Superior temporal gyrus (tissue), 1 donor: ENCODE measurements at regions not wholly inside any gene's neighbourhood (a gene's known extent, or its start where the extent isn't known, plus 50 kb on each side); places are given as distances from the start of the nearest gene placed in this dataset.

Experiments used
- DNase-seq: peaks from one replicate; pipeline ENCODE4 v3.0.0-alpha.2; 2016; ENCODE audit errors: extremely low spot score

DNA sequence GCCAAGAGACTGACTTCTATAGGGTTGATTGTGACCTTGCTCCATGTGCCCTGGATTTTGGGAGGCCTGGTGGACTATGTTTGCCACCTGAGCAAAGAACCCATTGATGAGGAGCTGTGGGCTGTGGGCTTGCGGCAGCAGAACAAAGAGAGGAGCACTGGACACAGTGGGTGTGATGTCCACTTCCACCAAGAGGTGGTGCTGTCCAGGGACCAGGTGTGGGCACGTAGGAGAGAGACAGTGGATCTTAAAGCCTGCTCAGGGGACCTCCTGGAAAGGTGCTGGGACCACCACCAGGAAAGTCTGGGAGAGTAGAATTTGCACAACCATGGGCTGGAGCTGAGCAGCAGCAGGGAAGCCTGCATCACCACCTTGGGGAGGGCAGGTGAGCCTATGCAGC is 106.7 kb upstream of the ETS2 start:
- no peak for DNase-seq

DNA sequence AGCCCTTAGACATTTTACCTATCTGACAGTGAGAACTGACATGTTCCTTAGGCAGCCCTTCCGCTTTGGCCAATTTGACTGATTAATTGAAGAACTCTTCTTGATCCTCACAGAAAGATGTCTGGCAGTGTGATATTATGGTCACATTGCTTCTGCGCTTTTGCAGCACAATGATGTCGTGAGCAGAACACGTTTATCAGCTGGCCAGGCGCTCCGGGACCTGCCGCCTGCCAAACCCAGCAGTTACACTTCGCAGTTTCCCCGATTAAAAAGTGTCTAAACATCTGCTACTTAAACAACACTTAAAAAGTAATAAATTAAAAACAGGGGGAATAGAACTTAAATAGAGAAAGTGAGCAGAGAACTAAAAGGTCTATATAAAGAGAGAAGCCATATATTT is 103.5 kb upstream of the ETS2 start:
- no peak for DNase-seq

DNA sequence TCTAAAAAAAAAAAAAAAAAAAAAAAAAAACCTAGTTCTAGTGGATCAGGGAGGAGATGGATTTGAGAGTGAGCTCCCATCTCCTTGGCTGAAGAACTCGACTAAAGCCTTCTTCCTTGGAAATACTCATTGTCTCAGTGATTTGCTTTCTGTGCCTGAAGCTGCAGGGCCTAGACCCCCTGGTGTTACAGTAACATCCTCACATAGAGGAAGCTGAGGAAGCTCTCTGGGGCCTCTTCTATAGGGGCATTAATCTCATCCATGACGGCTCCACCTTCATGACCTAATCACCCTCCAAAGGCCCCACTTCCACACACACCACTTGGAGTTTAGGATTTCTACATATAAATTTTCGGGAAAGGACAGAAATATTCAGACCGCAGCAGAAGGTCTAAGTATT is 95.9 kb upstream of the ETS2 start:
- DNase-seq, result no peak

DNA sequence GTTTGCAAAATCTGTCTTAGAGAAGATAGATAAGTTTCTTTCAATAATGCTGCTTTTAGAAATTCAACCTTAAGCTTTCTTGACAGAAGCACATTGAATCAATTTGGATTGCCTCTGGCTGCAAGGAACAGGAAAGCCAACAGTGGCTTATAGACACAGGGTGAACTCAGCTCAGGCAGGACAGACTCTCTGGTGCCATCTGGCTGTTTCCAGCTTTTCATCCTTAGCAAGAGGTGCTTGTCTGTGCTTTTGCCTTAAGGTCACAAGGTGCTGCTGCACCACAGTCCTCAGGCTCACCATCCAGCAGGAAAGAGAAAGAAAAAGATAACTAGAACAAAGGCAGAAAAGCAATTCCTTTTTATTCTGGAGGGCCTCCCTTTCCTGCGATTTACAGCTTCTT is 93.7 kb upstream of the ETS2 start:
- DNase-seq, result no peak

DNA sequence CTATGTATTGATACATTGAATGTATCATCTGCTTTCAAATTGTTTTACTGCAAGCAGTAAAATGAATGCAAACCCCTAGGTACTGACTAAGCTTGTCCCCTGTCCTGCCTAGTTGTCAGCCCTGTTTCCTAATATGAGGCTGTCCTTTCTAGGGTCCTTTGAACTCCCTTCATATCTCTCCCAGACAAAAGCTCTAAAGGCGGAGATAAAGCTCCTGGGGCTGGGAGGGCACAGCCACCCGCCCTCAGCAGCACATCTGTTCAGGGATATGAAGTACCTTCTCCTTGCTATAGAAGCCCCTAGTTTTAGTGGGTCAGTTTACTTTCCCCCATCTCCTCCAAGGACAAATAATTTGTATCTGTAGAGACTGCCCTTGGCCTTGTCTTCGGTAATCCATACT is 93.1 kb upstream of the ETS2 start:
- no peak for DNase-seq

DNA sequence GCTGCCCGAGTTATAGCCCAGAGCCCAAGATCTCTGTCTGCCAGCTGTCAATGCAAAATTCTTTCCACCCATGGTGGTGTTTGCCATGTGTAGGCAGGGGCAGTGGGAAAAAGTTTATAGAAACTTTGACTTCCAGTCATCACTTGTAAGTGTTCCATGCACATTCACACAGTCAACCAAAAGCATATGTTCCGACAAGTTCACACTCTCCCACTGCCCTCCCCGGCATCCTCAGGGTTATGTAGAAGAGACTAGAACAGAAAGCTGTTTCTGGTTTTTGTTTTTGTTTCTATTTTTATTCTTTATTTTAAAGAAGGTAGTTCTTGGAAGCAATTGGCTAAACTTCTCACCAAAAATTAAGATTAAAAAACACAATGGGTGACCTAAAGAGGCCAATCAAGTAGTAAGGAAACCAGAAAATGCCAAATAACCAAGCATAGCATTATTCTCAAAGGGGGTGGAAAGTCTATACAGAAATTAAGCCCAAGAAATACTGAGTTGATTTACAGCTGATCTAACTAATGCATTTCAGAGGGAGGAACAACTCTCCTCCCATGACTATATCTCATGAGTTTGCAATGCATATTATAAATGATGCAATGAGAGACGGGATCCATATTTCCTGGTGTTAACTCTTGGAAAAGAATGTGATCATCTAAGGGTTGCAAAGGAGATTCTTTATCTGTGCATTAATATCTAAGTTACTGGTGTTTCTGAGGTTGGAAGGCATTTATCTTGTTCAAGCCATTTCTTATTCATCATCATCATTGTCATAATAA is 91.5 kb upstream of the ETS2 start:
- no peak for DNase-seq

DNA sequence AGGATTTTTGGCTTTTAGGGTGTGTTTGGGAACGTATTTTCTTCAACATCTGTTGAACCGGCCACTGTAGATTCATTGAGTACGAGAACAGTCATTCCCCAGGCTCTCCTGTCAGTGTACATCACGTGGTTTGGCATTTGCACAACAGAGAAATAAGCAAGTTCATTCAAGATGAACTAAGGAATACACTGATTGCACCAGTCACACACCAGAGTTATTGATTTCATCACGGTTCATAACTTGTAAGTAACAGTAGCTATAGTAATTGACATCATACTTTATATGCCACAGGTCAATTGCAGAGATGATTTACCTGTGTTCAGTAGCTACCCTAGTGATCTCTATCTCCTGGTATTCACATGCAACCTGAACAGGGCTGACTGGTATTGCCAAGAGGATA is 90.7 kb upstream of the ETS2 start:
- DNase-seq, result no peak

DNA sequence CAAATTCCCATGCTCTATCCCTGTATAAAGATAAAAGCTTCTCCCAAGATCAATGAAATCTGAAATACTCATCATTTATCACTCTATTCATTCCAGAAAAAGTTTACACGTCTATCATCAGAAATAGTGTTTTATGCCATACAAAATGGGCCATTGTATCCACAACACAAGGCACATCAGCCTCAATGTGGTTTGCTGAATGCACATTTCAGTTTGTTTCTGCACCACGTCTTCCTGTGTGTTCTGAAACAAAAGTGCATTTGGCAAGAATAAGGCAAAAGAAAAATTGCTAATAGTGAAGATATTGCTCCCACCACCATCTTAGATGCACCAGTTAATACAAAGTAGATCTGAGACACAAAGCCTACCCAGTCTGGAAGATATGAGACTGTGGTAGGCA is 89.6 kb upstream of the ETS2 start:
- no peak for DNase-seq

DNA sequence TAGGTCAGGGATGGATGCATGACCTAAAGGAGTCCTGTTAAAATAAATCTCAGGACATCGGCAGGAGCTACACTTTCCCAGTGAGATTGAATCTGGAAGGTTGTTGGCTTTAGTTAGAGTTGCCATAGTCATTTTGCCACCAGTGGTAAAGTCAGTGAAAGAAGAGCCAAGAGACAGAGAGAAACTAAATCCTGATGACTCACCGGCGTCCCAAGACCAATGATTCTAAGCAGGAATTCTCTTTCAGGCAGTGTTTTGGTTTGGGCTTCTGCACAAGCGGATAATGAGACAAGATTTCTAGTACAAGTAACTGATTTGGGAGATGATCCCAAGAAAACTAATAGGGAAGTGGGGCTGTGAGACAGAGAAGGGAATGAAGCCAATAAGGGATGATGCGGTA is 88.8 kb upstream of the ETS2 start:
- DNase-seq, result no peak

DNA sequence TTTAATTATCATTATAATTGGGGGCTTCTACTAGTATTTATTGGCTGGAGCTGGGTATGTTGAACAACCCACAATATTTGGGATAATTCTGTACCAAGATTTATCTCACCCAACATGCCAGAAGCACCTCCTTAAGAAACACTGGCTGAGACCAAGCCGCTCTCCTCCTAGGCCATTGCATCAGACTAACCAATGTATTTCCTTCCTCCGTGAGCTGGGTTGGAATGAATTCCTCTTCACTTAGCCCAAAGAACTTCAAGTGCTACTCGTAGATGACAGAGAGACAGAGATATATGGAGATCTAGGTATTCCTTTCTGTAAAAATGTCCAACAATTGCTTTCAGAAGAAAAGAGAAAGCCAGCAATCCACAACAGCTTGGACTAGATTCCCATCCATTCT is 87.2 kb upstream of the ETS2 start:
- DNase-seq, result peak; percentile 30

DNA sequence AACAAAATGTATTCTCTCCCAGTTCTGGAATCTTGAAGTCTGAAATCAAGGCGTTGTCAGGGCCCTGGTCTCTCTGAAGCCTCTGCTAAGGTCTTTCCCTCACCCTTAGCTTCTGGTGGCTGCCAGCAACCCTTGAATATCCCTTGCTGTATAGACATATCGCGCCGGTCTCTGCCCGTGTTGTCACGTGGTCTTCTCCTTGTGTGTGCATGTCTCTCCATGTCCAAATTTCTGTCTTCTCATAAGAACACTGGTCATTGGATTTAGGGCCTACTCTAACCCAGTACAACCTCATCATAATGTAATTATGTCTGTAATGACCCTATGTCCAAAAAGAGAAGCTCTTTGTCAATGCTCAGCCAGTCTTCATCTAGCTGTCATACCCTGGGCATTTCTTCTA is 85.7 kb upstream of the ETS2 start:
- DNase-seq, result no peak

DNA sequence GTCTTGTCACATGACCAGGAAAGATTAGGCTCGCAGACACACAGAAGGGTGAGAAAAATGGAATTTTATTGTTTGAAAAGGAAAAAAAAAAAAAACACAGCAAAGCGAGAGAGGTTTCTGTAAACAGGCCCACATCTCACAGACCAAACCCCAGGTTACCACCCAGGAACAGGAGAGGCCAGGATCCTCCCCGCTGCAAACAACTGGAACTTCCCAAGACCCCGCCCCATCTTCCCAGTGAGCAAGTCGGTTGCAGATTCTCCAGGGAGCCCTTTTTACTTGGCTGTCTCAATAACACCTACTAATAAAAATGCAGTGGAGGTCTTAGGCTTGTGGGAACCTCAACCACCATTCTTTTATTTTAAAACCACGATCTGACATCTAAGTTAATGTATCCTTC is 84.7 kb upstream of the ETS2 start:
- no peak for DNase-seq

DNA sequence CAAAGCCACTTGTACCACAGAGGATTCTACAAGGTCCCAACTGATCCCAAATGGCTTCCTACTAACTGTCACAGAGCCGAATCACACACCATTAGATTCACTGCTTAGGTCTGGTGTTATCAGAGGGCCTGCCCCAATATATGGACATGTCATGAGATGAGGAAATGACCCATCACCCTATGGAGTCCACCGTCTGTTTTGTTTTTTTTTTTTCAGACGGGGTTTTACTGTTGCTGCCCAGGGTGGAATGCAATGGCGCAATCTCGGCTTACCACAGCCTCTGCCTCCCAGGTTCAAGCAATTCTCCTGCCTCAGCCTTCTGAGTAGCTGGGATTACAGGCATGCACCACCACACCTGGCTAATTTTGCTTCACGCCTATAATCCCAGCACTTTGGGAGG is 83.8 kb upstream of the ETS2 start:
- no peak for DNase-seq

DNA sequence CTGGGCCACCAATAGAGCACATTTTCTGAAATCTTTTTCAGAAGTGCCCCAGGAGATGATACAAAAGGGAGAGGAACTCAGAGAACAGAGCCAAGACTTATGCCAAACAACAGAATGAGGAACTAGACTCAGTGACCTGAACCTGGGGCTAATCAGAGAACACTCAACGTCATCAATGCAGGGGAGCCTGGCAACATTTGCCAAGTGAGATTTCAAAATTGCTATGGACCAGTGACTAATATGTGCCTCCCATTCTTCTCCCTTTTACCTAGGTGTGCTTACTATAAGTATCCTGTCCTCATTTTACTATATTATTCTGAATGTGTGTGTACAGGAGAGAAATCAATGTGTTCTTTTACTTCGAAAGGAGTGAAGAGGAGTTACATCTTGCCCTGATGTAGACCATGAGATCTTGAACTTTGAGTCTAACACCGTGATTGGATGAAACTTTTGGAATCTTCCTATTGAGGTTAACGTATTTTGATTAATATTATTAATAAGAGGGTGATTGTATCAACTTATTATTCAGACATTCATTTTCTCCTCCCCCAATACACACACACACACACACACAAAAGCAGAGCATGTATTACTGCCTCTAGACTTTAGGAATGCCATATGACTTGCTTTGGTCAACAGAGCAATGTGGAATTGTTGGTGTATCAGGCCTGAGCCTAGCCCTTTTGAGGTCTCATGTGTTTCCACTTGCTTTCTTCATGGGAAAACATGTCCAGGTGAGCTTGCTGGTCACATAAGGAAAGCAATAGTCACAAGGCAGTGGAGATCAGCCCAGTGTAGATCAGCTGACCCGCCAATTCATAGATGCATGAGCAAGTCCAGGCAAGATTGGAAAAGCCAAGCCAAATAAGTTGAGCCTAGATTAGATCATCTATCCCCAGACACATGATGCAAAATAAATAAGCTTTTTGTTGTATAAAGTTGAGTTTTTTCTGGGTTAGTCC is 80.3 kb upstream of the ETS2 start:
- no peak for DNase-seq

DNA sequence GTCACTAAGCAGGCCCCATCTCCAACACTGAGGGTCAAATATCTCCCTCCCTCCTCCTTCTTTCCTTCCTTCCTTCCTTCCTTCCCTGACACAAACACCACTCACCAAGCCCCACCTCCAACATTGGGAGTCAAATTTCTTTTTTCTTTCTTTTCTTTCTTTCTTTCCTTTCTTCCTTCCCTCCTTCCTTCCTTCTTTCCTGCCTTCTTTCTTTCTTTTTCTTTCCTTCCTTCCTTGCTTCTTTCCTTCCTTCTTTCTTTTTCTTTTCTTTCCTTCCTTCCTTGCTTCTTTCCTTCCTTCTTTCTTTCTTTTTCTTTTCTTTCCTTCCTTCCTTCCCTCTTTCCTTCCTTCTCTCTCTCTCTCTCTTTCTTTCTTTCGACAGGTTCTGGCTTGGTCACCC is 79.2 kb upstream of the ETS2 start:
- DNase-seq, result no peak

DNA sequence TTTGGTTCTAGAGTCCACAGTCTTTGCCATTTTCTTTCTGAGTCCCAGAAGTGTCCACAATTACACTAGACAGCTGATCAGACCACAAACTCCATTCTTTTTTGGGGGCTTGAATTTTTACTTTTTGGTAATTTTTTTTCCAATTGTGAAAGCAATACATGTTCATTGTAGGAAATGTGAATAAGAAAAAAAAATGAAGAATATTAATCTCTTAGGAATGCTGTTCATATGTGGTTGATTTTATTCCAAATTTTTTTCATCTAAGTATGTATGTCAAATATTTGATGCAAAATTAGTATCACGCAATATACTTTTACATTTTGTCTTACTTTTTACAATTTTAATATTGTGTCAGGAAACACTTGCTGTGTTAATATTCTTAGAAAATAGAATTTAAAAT is 76.4 kb upstream of the ETS2 start:
- no peak for DNase-seq

DNA sequence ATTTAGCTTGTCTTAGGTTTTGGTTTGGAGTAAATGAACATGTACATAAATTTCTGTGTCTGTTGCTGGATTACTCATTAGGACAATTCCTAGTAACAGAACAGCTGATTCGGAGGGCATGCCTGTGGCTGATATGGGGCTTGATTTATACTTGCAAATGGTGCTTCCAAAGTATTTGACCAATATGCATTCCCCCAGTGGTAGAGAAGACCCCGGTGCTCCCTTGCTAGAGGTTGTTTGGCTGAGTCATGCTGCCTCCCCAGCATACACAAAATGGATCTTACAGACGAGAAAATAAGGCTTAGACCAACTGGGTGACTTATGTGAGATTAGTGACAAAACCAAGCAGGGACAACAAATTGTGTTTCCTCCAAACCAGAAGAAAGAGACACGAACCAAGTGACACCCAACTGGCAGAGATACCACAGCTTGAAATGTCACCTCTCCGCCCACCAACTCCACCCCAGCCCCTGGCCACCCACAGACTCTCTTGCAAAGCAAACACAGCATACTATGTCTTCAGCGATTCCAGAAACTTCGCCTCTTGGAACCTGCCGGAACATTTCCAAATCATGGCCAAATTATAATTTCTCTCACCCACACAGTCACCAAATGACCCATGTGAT is 75.9 kb upstream of the ETS2 start:
- no peak for DNase-seq

DNA sequence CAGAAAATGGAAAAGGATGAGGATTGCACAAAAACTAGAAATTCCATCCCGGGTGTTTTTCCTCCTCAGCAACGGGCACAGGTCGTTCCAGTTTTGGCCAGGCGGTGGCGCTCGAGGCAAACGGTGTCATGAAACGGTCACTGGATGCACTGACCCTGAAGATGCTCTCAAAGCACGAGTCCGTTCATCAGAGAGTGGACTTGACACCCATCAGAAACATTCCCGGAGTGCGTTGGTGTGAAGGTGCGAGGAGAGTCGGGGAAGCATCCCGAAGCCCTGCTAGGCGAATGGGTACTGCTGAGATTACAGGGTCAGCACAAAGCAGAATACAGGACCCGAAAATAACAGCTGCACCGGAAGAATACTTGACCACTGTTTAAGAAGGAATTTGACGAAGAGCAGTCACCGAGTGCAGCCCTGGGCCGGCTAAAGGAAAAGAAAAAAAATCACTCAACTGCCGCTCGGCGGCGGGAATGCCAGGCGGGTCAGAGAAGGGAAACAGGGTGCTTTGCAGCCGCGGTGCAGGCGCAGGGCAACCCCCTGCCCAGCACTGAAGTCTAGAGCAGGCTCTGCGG is 71.7 kb upstream of the ETS2 start:
- peak; percentile 90 for DNase-seq

DNA sequence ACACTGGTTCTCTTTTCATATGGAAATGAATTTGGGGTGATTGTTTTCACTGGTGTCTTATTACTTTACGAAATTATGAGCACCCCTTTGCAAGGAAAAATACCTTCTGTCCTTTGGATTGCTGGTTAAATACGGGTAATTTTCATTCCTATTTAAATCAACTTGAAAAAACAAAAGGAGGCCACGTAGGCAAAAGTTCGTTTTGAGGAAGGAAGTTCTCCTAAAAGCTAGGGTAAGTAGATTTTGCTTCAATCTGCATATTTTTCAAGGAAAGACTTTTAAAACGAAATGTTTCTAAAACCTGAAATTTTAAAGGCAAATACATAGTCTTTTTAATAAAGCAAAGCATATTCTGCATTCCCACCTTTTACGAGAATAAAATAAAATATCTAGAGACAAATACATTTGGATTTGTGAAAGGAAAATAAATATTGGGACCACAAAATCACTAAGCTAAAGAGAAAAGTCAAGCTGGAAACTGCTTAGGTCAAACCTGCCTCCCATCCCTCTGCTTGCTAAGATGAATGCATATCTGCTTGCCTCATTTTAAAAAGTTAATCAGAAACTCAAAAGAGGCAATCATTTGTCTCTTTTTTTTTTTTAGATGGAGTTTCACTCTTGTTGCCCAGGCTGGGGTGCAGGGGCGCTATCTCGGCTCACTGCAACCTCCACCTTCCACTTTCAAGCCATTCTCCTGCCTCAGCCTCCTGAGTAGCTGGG is 70.9 kb upstream of the ETS2 start:
- no peak for DNase-seq

DNA sequence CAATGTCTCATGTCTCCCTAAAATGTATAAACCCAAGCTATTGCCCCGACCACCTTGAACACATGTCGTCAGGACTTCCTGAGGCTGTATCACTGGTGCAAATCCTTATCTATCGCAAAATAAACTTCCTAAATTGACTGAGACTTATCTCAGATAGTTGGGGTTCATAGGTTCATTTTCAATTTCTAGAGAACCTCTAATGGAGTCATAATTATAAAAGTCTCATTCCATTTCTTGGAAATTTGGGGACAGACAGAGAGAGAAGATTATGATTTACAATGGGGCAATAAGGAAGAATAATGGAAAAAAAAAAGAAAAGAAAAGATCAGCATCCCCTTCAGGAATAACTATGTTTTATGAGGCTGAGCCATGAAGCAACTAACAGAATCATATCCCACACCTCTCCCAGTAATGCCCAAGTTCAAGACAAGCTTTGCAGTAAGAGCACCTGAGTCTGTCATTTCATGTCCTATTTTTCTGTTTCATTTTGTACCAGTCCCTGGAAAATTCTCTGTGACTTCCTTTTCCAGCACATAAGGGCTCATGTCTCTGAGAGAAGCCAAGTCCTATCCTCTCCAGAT is 70.0 kb upstream of the ETS2 start:
- DNase-seq, result no peak

DNA sequence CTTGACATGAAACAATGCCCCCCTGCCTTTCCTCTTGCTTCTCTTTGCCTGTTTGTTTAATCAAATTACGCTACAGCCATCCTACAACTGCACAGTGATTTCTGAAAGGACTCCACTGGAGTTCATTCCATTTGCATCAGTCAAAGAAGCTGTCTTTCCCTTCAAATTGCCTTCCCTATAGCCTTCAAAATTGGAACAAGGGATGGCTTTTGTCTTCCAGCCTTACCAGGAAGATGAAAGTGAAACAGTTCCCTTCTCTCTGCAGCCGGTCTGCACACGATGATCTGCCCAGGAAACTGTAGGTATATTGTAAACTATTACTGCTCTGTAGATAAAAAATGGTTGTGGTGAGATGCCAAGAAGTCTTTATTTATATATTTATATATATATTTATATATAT is 65.6 kb upstream of the ETS2 start:
- DNase-seq, result no peak
